ENCODE measurements at regions not wholly inside any gene's neighbourhood (a gene's known extent, or its start where the extent isn't known, plus 50 kb on each side); places are given as distances from the start of the nearest gene placed in this dataset.

DNA sequence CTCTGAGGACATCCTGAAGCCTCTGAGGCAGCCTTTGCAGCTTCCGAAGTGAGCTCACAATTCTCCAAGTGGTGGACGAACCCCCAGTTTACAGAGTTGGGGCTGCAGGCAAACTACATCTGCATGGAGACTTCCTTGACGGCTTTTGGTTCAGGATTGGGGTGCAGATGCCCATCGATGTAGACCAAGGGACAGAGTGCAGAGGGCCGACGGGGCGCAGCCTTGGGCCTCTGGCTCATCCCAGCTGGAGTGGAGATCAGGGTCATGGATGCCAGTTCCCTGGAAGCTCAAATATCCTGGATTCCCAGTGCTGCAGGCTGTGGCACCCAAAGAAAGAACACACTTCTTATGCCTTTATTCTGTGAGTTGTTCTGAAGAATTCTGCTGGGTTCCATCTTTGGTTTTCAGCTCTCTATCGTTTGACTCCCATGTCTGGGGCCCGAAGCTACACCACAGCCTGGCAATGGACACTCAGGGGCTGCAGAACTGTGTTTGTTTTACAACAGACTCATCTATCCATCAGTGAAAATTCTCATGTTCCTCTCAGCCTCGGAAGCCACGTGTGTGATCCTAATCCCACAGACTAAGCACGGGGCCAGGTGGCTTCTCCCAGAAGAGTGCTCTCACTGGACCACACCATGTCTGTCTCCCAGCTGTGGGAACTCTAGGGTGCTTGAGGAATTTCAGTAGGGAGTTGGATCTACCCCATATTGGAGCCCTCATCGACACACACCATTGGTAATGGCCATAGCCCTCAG is 414.1 kb upstream of the MYT1L start:
- no peak overlapping the region for H3K27ac ChIP-seq (ENCODE audit: low read depth, low read length)

DNA sequence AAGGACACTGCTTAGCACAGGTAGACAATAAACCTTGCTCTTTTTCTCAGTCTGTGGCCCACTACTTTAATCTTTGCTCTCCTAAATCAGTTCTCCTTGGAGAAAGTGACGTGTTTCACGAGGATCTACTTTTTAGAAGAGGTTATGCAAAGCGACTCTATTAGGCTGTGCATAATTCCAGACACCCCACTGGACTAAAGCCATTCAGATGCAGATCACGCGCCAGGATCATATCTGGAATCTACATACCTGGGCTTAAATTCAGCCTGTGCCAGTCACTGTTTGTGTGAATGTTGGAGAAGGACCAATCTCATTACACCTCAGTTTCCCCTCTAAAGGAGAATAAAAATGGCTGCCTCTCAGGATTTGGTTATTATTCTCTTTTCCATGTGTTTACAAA is 413.0 kb upstream of the MYT1L start:
- Histone ChIP-seq H3K4me2 (ENCODE audit: insufficient read depth, low read length) (no peak overlapping the region), H3K27ac (ENCODE audit: low read depth, low read length) (no peak overlapping the region), H3K4me3 (ENCODE audit: insufficient read depth, low read length) (no peak overlapping the region), H3K27me3 (ENCODE audit: insufficient read depth, low read length) (no peaks in the 10 kb centered on the region), H4K20me1 (ENCODE audit: insufficient read depth, low read length) (no peaks in the 10 kb centered on the region), H3K79me2 (ENCODE audit: insufficient read depth, low read length) (no peaks in the 10 kb centered on the region), H2AFZ (ENCODE audit: low read length) (no peak overlapping the region), H3K9me3 (ENCODE audit: low read depth, low read length) (no peaks in the 10 kb centered on the region), H3K36me3 (ENCODE audit: insufficient read depth, low read length) (no peaks in the 10 kb centered on the region), H3K4me1 (ENCODE audit: insufficient read depth, low read length) (no peaks in the 10 kb centered on the region)
- DNase-seq (ENCODE audit: insufficient read length, low spot score, missing footprints): no peak
- TF ChIP-seq, protein P1, sequence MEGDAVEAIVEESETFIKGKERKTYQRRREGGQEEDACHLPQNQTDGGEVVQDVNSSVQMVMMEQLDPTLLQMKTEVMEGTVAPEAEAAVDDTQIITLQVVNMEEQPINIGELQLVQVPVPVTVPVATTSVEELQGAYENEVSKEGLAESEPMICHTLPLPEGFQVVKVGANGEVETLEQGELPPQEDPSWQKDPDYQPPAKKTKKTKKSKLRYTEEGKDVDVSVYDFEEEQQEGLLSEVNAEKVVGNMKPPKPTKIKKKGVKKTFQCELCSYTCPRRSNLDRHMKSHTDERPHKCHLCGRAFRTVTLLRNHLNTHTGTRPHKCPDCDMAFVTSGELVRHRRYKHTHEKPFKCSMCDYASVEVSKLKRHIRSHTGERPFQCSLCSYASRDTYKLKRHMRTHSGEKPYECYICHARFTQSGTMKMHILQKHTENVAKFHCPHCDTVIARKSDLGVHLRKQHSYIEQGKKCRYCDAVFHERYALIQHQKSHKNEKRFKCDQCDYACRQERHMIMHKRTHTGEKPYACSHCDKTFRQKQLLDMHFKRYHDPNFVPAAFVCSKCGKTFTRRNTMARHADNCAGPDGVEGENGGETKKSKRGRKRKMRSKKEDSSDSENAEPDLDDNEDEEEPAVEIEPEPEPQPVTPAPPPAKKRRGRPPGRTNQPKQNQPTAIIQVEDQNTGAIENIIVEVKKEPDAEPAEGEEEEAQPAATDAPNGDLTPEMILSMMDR (IDR thresholded peaks at IDR 0.05; ENCODE audit: extremely low read depth, low read depth, low read length): no peak

More for the DNA sequence above, 414.1 kb upstream of the MYT1L start:
- no peaks in the 10 kb centered on the region for H4K20me1 ChIP-seq (ENCODE audit: insufficient read depth, low read length)
- H3K27me3 ChIP-seq (ENCODE audit: insufficient read depth, low read length): no peaks in the 10 kb centered on the region
- no peaks in the 10 kb centered on the region for H3K9me3 ChIP-seq (ENCODE audit: low read depth, low read length)
- no peaks in the 10 kb centered on the region for H3K79me2 ChIP-seq (ENCODE audit: insufficient read depth, low read length)
- H3K4me2 ChIP-seq (ENCODE audit: insufficient read depth, low read length): no peak overlapping the region
- H3K36me3 ChIP-seq (ENCODE audit: insufficient read depth, low read length): no peaks in the 10 kb centered on the region
- no peak overlapping the region for H3K4me3 ChIP-seq (ENCODE audit: insufficient read depth, low read length)
- peak; percentile 13 for DNase-seq (ENCODE audit: insufficient read length, low spot score, missing footprints)
- no peak overlapping the region for H2AFZ ChIP-seq (ENCODE audit: low read length)
- H3K4me1 ChIP-seq (ENCODE audit: insufficient read depth, low read length): no peaks in the 10 kb centered on the region
- TF ChIP-seq, protein P1 (IDR thresholded peaks at IDR 0.05; ENCODE audit: extremely low read depth, low read depth, low read length): no peak

DNA sequence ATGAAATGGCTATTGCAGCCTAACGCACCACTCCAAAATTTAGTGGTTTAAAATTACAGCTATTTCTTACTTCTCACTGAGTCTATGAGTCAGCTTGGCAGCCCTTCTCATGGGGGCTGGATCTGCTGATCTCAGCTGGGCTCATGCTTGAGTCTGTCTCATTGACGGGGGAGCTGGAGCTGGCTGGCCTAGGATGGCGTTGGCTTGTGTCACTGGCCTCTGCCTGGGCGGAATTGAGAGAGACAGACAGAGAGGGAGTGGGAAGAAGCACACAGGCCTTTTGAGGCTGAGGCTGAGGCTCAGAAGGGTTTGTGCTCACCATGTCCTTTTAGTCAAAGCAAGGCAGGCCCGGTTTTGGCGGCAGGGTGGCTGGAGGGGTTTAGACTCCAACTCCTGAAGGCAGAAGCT is 412.1 kb upstream of the MYT1L start:
- TF ChIP-seq, protein P1 (IDR thresholded peaks at IDR 0.05; ENCODE audit: extremely low read depth, low read depth, low read length): no peak
- H2AFZ ChIP-seq (ENCODE audit: low read length): no peak overlapping the region
- no peak overlapping the region for H3K4me3 ChIP-seq (ENCODE audit: insufficient read depth, low read length)
- no peaks in the 10 kb centered on the region for H3K79me2 ChIP-seq (ENCODE audit: insufficient read depth, low read length)
- no peak overlapping the region for H3K4me2 ChIP-seq (ENCODE audit: insufficient read depth, low read length)
- no peaks in the 10 kb centered on the region for H3K36me3 ChIP-seq (ENCODE audit: insufficient read depth, low read length)
- DNase-seq (ENCODE audit: insufficient read length, low spot score, missing footprints): peak; percentile 82
- no peaks in the 10 kb centered on the region for H3K9me3 ChIP-seq (ENCODE audit: low read depth, low read length)
- H3K27me3 ChIP-seq (ENCODE audit: insufficient read depth, low read length): no peaks in the 10 kb centered on the region
- H4K20me1 ChIP-seq (ENCODE audit: insufficient read depth, low read length): no peaks in the 10 kb centered on the region
- no peaks in the 10 kb centered on the region for H3K4me1 ChIP-seq (ENCODE audit: insufficient read depth, low read length)
- no peak overlapping the region for H3K27ac ChIP-seq (ENCODE audit: low read depth, low read length)

DNA sequence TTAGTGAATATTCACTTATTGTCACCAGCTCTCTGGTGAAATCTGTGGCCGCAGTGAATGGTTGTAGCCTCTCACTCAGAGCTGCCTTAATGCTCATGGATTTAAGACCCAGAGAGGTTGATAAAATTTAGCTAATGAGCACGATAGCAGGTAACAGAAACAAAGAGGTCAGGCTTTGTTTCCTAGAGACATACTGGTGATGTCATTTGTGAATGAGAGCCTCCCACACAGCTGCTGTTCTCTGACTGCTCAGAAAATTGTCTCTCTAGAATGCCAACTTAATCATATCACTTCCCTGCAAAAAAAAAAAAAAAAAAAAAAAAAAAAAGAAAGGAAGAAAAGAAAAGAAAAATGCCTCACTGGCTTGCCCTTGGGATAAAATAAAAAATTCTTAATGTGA is 411.7 kb upstream of the MYT1L start:
- Histone ChIP-seq H3K27ac (ENCODE audit: low read depth, low read length) (no peak overlapping the region), H3K36me3 (ENCODE audit: insufficient read depth, low read length) (no peaks in the 10 kb centered on the region), H3K79me2 (ENCODE audit: insufficient read depth, low read length) (no peaks in the 10 kb centered on the region), H3K4me1 (ENCODE audit: insufficient read depth, low read length) (no peaks in the 10 kb centered on the region), H3K4me2 (ENCODE audit: insufficient read depth, low read length) (no peak overlapping the region), H3K9me3 (ENCODE audit: low read depth, low read length) (no peaks in the 10 kb centered on the region), H4K20me1 (ENCODE audit: insufficient read depth, low read length) (no peaks in the 10 kb centered on the region), H2AFZ (ENCODE audit: low read length) (no peak overlapping the region), H3K4me3 (ENCODE audit: insufficient read depth, low read length) (no peak overlapping the region), H3K27me3 (ENCODE audit: insufficient read depth, low read length) (no peaks in the 10 kb centered on the region)
- TF ChIP-seq, protein P1 (IDR thresholded peaks at IDR 0.05; ENCODE audit: extremely low read depth, low read depth, low read length): no peak
- peak; percentile 41 for DNase-seq (ENCODE audit: insufficient read length, low spot score, missing footprints)

Data from osteoblast (primary cell).